Epithelial cell of esophagus (primary cell): ENCODE measurements at regions not wholly inside any gene's neighbourhood (a gene's known extent, or its start where the extent isn't known, plus 50 kb on each side); places are given as distances from the start of the nearest gene placed in this dataset.
"Not testable (repeated sequence)": the region's sequence is repeated elsewhere in the genome, so short reads cannot be mapped to it uniquely, and the experiment has no call there.

Experiments
- DNase-seq: peaks from one replicate; pipeline ENCODE4 v3.0.0; 2010; ENCODE audit warnings: low read depth
- H3K4me3 ChIP-seq: 2 replicates; pipeline ENCODE4 v1.5.1; 2011; ENCODE audit warnings: mild to moderate bottlenecking, low read length, control low read depth
- TF ChIP-seq, protein P1 (sequence below): IDR thresholded peaks from 2 replicates; pipeline ENCODE4 v1.5.1; 2011; ENCODE audit warnings: low read depth, mild to moderate bottlenecking, low read length, control low read depth, inconsistent platforms; ENCODE audit not compliant: insufficient read depth; ENCODE audit errors: missing control alignments

GRCh38 chr17:77089124-77089490 lies 51.7 kb upstream of the SEC14L1 start:
- peak overlapping the region; percentile 97 for H3K4me3 ChIP-seq
- TF ChIP-seq, protein P1, sequence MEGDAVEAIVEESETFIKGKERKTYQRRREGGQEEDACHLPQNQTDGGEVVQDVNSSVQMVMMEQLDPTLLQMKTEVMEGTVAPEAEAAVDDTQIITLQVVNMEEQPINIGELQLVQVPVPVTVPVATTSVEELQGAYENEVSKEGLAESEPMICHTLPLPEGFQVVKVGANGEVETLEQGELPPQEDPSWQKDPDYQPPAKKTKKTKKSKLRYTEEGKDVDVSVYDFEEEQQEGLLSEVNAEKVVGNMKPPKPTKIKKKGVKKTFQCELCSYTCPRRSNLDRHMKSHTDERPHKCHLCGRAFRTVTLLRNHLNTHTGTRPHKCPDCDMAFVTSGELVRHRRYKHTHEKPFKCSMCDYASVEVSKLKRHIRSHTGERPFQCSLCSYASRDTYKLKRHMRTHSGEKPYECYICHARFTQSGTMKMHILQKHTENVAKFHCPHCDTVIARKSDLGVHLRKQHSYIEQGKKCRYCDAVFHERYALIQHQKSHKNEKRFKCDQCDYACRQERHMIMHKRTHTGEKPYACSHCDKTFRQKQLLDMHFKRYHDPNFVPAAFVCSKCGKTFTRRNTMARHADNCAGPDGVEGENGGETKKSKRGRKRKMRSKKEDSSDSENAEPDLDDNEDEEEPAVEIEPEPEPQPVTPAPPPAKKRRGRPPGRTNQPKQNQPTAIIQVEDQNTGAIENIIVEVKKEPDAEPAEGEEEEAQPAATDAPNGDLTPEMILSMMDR, result no peak
- DNase-seq, result peak; percentile 13

- H3K4me3 ChIP-seq, DNase-seq: not testable (repeated sequence)
Measured at GRCh38 chr17:77089949-77090348, 50.8 kb upstream of the SEC14L1 start.

DNA sequence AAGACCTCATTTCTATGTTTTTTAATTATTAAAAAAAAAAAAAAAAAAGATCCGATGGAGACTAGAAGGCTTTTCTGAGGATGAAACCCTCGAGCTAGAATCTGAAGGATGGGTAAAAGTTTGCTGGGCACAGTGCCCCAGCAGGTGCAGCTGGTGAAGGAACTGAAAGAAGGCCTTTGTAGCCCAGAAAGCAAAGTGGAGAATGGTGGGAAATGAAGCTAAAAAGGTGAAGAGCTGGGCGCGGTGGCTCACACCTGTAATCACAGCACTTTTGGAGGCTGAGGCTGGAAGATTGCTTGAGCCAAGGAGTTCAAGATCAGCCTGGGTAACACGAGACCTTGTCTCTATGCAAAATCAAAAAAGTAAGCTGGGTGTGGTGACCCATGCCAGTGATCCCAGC lies 50.3 kb upstream of the SEC14L1 start:
- no peak overlapping the region for H3K4me3 ChIP-seq
- TF ChIP-seq, protein P1, result no peak
- no peak for DNase-seq
